ENCODE measurements at regions not wholly inside any gene's neighbourhood (a gene's known extent, or its start where the extent isn't known, plus 50 kb on each side); places are given as distances from the start of the nearest gene placed in this dataset.

DNA sequence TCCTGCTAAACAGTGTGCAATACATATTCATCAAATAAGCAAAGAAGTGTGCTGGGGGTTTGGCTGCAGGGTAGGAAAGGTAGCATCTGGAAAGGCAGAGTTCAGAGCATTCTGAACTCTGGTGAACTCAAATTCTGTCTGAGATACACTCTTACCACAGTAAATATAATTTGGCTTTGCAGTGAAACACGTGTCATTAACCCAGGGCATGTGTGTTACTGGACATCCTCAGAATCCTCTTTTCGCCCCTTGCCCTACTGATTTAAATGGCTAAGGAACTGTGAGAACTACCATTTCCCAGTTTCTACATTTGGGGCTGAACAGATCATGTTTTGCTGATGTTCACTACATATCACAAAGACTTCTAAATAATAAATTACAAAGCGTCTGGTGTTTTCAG lies 562.8 kb upstream of the SGCG start (continued):
- TF ChIP-seq, protein P1, sequence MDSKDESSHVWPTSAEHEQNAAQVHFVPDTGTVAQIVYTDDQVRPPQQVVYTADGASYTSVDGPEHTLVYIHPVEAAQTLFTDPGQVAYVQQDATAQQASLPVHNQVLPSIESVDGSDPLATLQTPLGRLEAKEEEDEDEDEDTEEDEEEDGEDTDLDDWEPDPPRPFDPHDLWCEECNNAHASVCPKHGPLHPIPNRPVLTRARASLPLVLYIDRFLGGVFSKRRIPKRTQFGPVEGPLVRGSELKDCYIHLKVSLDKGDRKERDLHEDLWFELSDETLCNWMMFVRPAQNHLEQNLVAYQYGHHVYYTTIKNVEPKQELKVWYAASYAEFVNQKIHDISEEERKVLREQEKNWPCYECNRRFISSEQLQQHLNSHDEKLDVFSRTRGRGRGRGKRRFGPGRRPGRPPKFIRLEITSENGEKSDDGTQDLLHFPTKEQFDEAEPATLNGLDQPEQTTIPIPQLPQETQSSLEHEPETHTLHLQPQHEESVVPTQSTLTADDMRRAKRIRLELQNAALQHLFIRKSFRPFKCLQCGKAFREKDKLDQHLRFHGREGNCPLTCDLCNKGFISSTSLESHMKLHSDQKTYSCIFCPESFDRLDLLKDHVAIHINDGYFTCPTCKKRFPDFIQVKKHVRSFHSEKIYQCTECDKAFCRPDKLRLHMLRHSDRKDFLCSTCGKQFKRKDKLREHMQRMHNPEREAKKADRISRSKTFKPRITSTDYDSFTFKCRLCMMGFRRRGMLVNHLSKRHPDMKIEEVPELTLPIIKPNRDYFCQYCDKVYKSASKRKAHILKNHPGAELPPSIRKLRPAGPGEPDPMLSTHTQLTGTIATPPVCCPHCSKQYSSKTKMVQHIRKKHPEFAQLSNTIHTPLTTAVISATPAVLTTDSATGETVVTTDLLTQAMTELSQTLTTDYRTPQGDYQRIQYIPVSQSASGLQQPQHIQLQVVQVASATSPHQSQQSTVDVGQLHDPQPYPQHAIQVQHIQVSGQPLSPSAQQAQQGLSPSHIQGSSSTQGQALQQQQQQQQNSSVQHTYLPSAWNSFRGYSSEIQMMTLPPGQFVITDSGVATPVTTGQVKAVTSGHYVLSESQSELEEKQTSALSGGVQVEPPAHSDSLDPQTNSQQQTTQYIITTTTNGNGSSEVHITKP (tag by site-specific recombination; IDR thresholded peaks at IDR 0.05): no peak
- TF ChIP-seq ZNF473 (tag by site-specific recombination; IDR thresholded peaks at IDR 0.05) (no peak), ZNF530 (tag by site-specific recombination; IDR thresholded peaks at IDR 0.05; ENCODE audit: low read depth) (no peak), ZNF621 (tag by site-specific recombination; IDR thresholded peaks at IDR 0.05) (no peak), ZNF843 (tag by site-specific recombination; IDR thresholded peaks at IDR 0.05) (no peak), ZNF23 (tag by site-specific recombination; IDR thresholded peaks at IDR 0.05; ENCODE audit: borderline replicate concordance) (no peak), ZNF169 (tag by site-specific recombination; IDR thresholded peaks at IDR 0.05) (no peak)
- TF ChIP-seq, protein P2, sequence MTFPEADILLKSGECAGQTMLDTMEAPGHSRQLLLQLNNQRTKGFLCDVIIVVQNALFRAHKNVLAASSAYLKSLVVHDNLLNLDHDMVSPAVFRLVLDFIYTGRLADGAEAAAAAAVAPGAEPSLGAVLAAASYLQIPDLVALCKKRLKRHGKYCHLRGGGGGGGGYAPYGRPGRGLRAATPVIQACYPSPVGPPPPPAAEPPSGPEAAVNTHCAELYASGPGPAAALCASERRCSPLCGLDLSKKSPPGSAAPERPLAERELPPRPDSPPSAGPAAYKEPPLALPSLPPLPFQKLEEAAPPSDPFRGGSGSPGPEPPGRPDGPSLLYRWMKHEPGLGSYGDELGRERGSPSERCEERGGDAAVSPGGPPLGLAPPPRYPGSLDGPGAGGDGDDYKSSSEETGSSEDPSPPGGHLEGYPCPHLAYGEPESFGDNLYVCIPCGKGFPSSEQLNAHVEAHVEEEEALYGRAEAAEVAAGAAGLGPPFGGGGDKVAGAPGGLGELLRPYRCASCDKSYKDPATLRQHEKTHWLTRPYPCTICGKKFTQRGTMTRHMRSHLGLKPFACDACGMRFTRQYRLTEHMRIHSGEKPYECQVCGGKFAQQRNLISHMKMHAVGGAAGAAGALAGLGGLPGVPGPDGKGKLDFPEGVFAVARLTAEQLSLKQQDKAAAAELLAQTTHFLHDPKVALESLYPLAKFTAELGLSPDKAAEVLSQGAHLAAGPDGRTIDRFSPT (tag by site-specific recombination; IDR thresholded peaks at IDR 0.05): no peak

DNA sequence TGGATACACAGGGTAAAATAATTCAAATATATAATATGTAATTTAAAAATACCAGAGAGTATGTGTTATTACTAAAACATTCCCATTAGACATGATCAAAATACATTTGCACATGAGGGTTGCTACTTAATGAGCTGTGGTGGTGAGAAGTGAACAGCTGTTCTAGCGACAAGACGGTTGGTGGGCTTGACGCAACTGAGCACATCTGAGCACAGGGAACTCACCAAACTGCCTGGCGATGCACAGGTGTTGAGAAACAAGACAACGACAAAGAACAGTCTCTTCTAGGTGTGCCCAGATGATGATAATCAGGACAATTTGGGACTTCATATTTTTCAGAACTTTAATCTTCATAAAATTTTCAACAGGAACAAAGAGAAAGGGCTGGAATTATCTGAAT lies 555.1 kb upstream of the SGCG start:
- ChIA-PET CTCF (no interaction called here), POLR2A (no interaction called here)
- Histone ChIP-seq H3K4me1 (ENCODE audit: control insufficient read depth, insufficient read depth, low read length) (no peaks in the 10 kb centered on the region), H3K36me3 (ENCODE audit: control insufficient read depth in 2 of 2, insufficient read depth in 1 of 2, low read length in 2 of 2) (no peaks in the 10 kb centered on the region), H3K27ac (ENCODE audit: extremely low read depth, low read depth, low read length) (no peak overlapping the region), H3K4me3 (ENCODE audit: low read depth, low read length) (no peak overlapping the region), H3K9me3 (ENCODE audit: control insufficient read depth, insufficient read depth, low read depth, low read length) (no peaks in the 10 kb centered on the region)
- no peak for TF ChIP-seq ZBTB7A (tag by site-specific recombination; IDR thresholded peaks at IDR 0.05; ENCODE audit: low read depth)
- TF ChIP-seq, protein P3, sequence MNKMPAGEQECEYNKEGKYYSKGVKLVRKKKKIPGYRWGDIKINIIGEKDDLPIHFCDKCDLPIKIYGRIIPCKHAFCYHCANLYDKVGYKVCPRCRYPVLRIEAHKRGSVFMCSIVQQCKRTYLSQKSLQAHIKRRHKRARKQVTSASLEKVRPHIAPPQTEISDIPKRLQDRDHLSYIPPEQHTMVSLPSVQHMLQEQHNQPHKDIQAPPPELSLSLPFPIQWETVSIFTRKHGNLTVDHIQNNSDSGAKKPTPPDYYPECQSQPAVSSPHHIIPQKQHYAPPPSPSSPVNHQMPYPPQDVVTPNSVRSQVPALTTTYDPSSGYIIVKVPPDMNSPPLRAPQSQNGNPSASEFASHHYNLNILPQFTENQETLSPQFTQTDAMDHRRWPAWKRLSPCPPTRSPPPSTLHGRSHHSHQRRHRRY (tag by site-specific recombination; IDR thresholded peaks at IDR 0.05): no peak
- no peak for TF ChIP-seq ZSCAN16 (tag by site-specific recombination; IDR thresholded peaks at IDR 0.05)
- TF ChIP-seq ZNF776 (tag by site-specific recombination; IDR thresholded peaks at IDR 0.05; ENCODE audit: borderline replicate concordance): no peak
- TF ChIP-seq, protein P4, sequence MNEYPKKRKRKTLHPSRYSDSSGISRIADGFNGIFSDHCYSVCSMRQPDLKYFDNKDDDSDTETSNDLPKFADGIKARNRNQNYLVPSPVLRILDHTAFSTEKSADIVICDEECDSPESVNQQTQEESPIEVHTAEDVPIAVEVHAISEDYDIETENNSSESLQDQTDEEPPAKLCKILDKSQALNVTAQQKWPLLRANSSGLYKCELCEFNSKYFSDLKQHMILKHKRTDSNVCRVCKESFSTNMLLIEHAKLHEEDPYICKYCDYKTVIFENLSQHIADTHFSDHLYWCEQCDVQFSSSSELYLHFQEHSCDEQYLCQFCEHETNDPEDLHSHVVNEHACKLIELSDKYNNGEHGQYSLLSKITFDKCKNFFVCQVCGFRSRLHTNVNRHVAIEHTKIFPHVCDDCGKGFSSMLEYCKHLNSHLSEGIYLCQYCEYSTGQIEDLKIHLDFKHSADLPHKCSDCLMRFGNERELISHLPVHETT (tag by site-specific recombination; IDR thresholded peaks at IDR 0.05): no peak
- TF ChIP-seq ZNF785 (tag by site-specific recombination; IDR thresholded peaks at IDR 0.05): no peak

DNA sequence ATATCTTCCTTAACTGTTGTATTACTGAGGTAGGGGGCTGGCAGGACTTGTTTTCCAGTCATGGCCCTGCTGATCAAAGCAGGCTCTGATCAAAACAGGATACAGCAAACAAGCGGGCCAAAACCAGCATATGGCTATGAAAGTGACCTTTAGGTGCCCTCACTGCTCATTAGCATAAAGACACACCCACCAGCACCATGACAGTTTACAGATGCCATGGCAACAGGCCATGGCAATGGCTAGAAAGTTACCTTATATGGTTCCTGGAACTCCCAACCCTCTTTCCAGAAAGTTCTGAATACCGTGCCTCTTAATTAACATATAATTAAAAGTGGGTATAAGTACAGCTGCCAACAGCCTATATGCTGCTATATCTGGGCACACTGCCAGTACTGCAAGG lies 551.4 kb upstream of the SGCG start:
- H3K4me3 ChIP-seq (ENCODE audit: low read depth, low read length): no peak overlapping the region
- H3K36me3 ChIP-seq (ENCODE audit: control insufficient read depth in 2 of 2, insufficient read depth in 1 of 2, low read length in 2 of 2): no peaks in the 10 kb centered on the region
- no peaks in the 10 kb centered on the region for H3K4me1 ChIP-seq (ENCODE audit: control insufficient read depth, insufficient read depth, low read length)
- H3K9me3 ChIP-seq (ENCODE audit: control insufficient read depth, insufficient read depth, low read depth, low read length): no peaks in the 10 kb centered on the region
- ChIA-PET CTCF (interaction anchor here (1.0 kb wide), 1 partner anchor 166 kb away, joined by 3 read pairs; no protein-coding TSS in a partner anchor), POLR2A (no interaction called here)
- no peak overlapping the region for H3K27ac ChIP-seq (ENCODE audit: extremely low read depth, low read depth, low read length)
- TF ChIP-seq ZNF510 (tag by site-specific recombination; IDR thresholded peaks at IDR 0.05; ENCODE audit: insufficient replicate concordance): no peak
- TF ChIP-seq ZNF223 (tag by site-specific recombination; IDR thresholded peaks at IDR 0.05): no peak
- no peak for TF ChIP-seq ZFP3 (tag by site-specific recombination; IDR thresholded peaks at IDR 0.05; ENCODE audit: low read depth)
- TF ChIP-seq ZNF707 (tag by site-specific recombination; IDR thresholded peaks at IDR 0.05): no peak
- no peak for TF ChIP-seq ZNF169 (tag by site-specific recombination; IDR thresholded peaks at IDR 0.05)
- no peak for TF ChIP-seq ZBTB48 (tag by site-specific recombination; IDR thresholded peaks at IDR 0.05)
- TF ChIP-seq ZNF701 (tag by site-specific recombination; IDR thresholded peaks at IDR 0.05): no peak
- TF ChIP-seq TRIM28 (IDR thresholded peaks at IDR 0.05; ENCODE audit: borderline replicate concordance, low read length): no peak
- TF ChIP-seq ZNF391 (tag by site-specific recombination; IDR thresholded peaks at IDR 0.05; ENCODE audit: borderline replicate concordance, low read depth): no peak
- no peak for TF ChIP-seq ZNF335 (tag by site-specific recombination; conservative IDR thresholded peaks at IDR 0.05)
- no peak for TF ChIP-seq ZNF2 (tag by site-specific recombination; IDR thresholded peaks at IDR 0.05)
- TF ChIP-seq ZNF302 (tag by site-specific recombination; IDR thresholded peaks at IDR 0.05; ENCODE audit: low read depth): no peak
- TF ChIP-seq MZF1 (tag by site-specific recombination; IDR thresholded peaks at IDR 0.05; ENCODE audit: borderline replicate concordance): no peak
- no peak for TF ChIP-seq ZNF24 (tag by site-specific recombination; IDR thresholded peaks at IDR 0.05)
- TF ChIP-seq ZNF530 (tag by site-specific recombination; IDR thresholded peaks at IDR 0.05; ENCODE audit: low read depth): no peak
- no peak for TF ChIP-seq GLI4 (tag by site-specific recombination; IDR thresholded peaks at IDR 0.05)
